OCI-LY7 (cell line): ENCODE measurements at regions not wholly inside any gene's neighbourhood (a gene's known extent, or its start where the extent isn't known, plus 50 kb on each side); places are given as distances from the start of the nearest gene placed in this dataset.

Experiments used
- EZH2phosphoT487 ChIP-seq: fragments of 200-600 bp; sonication (generic); IDR thresholded peaks from 2 replicates; pipeline ENCODE4 v1.6.1; 2018; ENCODE audit warnings: low read depth, borderline replicate concordance, mild to moderate bottlenecking, mixed run types, antibody characterized with exemption, low read length, moderate library complexity, mixed read lengths
- TF ChIP-seq, protein P1 (sequence below): fragments of 200-600 bp; sonication (generic); conservative IDR thresholded peaks from 2 replicates; pipeline ENCODE4 v1.5.1; 2014; ENCODE audit warnings: mild to moderate bottlenecking, antibody characterized with exemption, low read length, moderate library complexity, mixed read lengths

DNA sequence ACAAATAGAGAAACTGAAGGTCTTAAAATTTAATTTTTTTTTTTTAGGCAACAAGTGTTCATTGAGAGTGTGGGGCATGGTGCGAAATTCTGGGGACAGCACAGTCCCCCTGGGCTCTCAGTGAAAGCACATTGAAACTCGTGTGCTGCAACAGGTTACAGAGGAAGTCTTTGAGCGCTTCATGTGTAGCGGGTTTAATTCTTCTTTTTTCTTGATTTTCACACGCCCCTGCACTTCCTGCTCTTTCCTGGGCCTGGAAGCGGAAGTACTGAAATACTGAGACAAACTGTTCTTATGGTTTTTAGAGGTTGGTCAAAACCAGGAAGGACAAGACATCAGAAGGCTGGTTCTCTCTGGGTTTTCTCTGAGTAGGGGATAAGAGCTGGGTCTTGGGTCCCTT lies 203.5 kb downstream of the PTEN start:
- TF ChIP-seq, protein P1, sequence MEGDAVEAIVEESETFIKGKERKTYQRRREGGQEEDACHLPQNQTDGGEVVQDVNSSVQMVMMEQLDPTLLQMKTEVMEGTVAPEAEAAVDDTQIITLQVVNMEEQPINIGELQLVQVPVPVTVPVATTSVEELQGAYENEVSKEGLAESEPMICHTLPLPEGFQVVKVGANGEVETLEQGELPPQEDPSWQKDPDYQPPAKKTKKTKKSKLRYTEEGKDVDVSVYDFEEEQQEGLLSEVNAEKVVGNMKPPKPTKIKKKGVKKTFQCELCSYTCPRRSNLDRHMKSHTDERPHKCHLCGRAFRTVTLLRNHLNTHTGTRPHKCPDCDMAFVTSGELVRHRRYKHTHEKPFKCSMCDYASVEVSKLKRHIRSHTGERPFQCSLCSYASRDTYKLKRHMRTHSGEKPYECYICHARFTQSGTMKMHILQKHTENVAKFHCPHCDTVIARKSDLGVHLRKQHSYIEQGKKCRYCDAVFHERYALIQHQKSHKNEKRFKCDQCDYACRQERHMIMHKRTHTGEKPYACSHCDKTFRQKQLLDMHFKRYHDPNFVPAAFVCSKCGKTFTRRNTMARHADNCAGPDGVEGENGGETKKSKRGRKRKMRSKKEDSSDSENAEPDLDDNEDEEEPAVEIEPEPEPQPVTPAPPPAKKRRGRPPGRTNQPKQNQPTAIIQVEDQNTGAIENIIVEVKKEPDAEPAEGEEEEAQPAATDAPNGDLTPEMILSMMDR, result no peak
- no peak for TF ChIP-seq EZH2phosphoT487
